Astrocyte of the cerebellum (primary cell): ENCODE measurements at regions not wholly inside any gene's neighbourhood (a gene's known extent, or its start where the extent isn't known, plus 50 kb on each side); places are given as distances from the start of the nearest gene placed in this dataset.
"Not testable (repeated sequence)": the region's sequence is repeated elsewhere in the genome, so short reads cannot be mapped to it uniquely, and the experiment has no call there.

Source experiments
- DNase-seq: peaks from one replicate; pipeline ENCODE4 v3.0.0-alpha.2; 2011; ENCODE audit warnings: low read depth
- H3K4me3 ChIP-seq: 2 replicates; pipeline ENCODE4 v1.5.1; 2011; ENCODE audit warnings: mild to moderate bottlenecking, low read depth, low read length, moderate library complexity
- in situ Hi-C: cut with HindIII; loops from 2 replicates; pipeline ENCODE4 v1.10.0; 2017; ENCODE audit warnings: low sequenced_read_pairs
- TF ChIP-seq, protein P1 (sequence below): IDR thresholded peaks from 2 replicates; pipeline ENCODE4 v1.5.1; 2012; ENCODE audit warnings: low read length, low read depth, moderate library complexity, mild to moderate bottlenecking; ENCODE audit errors: missing control alignments

DNA sequence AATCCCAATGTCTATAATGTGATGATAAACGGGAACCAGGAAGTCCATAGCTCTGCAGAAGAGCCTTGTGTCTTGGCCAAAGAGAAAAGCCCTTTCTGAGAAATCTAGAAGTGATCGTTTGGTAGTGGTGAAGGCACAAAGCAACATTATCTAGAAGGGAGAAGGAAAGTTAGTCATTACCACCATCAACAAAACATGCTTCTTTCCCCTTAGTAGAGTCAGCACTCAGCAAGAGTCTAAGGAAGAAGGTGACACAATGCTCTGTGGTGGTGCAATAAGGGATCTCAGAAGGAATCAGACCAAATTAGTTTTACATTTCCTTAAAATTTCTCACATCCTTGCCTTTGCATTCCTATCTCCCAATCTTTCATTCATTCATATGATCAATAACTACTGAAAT is 134.4 kb upstream of the PRDX6 start:
- in situ Hi-C loops, result no loop called here
- DNase-seq, result no peak
- H3K4me3 ChIP-seq, result no peak overlapping the region
- TF ChIP-seq, protein P1, sequence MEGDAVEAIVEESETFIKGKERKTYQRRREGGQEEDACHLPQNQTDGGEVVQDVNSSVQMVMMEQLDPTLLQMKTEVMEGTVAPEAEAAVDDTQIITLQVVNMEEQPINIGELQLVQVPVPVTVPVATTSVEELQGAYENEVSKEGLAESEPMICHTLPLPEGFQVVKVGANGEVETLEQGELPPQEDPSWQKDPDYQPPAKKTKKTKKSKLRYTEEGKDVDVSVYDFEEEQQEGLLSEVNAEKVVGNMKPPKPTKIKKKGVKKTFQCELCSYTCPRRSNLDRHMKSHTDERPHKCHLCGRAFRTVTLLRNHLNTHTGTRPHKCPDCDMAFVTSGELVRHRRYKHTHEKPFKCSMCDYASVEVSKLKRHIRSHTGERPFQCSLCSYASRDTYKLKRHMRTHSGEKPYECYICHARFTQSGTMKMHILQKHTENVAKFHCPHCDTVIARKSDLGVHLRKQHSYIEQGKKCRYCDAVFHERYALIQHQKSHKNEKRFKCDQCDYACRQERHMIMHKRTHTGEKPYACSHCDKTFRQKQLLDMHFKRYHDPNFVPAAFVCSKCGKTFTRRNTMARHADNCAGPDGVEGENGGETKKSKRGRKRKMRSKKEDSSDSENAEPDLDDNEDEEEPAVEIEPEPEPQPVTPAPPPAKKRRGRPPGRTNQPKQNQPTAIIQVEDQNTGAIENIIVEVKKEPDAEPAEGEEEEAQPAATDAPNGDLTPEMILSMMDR, result no peak

DNA sequence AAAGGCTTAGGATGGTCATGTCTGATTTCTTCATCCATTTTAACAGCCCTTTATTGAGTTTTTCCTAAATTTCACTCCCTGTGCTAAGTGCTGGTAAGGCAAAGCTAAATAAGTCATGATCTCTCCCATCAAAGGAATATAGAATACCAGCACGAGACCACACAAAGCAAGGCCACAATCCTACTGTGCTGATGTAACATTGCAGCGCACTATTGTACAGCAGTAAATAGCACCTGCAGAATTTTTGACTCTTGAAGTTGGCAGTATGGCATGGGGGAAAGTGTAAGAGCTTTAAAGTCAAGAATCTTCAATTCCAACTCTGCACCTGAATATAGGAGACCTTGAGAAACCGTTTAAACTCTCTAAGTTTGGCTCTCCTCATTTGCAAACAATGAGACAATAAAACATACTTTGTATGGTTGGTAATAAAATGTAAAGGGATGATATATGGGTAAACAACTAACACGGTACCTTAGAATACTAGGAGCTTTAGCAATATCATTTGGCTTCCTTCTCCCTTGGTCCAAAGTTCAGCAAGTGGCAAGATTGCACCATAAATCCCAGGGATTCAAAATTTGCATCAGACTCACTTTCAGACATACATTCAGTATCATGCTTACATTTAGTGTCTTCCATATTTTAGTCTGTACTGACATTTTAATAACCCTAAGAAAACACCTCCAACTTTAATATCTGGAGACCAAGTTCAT is 132.9 kb upstream of the PRDX6 start:
- H3K4me3 ChIP-seq, result no peak overlapping the region
- DNase-seq, result no peak
- TF ChIP-seq, protein P1, result no peak

DNA sequence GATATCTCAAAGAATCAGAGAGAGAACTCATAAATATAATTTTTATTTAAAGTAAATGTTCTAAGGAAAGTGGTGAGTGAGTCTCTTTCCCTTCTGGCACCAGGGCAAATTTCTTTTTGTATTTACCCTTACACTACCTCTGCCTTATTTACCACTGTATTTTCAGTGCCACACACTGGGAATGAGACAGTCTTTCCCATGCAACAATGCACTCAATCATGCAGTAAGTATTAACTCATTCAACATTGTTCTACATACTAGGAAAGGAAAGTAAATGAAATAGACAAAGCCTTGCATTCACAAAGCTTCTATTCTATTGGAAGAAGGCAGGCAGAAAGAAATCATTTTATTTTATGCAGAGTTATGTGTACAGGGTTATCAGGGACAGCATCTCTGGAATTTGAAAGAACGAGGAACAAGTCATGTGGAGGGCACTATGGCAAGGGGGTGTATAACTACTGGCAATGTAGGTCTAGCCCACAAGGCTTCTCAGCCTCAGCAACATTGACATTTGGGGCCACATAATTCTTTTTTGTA is 129.8 kb upstream of the PRDX6 start:
- TF ChIP-seq, protein P1, result no peak
- no peak for DNase-seq
- no peak overlapping the region for H3K4me3 ChIP-seq
- in situ Hi-C loops, result no loop called here

More for the DNA sequence above, 132.9 kb upstream of the PRDX6 start:
- in situ Hi-C loops, result no loop called here

DNA sequence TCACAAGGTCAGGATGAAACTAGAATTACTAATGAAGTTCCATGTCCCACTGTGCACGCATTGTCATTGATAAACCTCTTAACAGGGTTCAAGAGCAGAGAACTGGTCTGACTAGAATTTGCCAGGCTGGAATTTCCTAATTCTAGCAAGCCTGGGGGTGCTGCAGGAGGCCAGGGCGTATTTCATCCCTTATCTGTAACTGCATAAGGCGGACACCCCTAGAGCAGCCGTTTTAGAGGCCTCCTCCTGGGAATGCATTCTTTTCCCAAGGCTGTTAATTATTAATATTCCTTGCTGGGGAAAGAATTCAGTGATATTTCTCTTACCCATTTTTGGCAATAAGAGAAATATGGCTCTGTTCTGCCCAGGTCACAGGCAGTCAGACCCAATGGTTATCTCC is 124.5 kb upstream of the PRDX6 start:
- DNase-seq, in situ Hi-C loops, H3K4me3 ChIP-seq: not testable (repeated sequence)

DNA sequence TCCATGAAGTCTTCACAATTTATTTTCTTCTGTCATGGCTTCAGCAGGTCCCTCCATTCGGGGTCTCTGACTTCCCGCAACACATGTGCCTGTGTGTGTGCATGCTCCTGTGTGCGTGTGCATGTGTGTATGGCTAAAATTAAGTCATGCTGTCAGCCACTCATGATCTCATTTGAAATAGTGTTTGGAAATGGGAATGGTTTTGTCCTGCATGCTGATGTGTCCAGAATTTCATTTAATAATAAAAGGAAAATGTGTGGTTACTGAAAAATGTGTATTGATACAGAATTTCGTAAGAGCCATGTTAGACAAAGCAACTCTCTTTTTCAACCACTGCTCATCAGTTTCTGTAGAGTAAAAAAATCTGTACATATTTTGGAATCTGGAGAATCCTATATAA is 123.8 kb upstream of the PRDX6 start:
- no peak for DNase-seq

DNA sequence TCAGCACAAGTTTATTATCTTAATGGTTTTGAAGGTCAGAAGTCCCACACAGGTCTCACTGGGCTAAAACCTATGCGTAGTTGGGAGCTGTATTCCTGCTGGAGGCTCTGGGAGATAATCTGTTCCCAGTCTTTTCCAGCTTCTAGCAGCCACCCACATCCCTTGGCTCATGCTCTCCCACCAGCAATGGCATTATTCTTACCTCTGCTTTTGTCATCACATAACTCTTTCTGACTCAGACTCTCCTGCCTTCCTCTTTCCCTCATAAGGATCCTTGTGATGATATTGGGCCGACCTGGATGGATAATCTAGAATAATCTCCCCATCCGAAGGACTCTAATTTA is 122.2 kb upstream of the PRDX6 start:
- TF ChIP-seq, protein P1, result no peak
- in situ Hi-C loops, result no loop called here
- H3K4me3 ChIP-seq, result no peak overlapping the region
- no peak for DNase-seq

More for the DNA sequence above, 123.8 kb upstream of the PRDX6 start:
- TF ChIP-seq, protein P1, result no peak
- in situ Hi-C loops, result no loop called here
- H3K4me3 ChIP-seq, result no peak overlapping the region

DNA sequence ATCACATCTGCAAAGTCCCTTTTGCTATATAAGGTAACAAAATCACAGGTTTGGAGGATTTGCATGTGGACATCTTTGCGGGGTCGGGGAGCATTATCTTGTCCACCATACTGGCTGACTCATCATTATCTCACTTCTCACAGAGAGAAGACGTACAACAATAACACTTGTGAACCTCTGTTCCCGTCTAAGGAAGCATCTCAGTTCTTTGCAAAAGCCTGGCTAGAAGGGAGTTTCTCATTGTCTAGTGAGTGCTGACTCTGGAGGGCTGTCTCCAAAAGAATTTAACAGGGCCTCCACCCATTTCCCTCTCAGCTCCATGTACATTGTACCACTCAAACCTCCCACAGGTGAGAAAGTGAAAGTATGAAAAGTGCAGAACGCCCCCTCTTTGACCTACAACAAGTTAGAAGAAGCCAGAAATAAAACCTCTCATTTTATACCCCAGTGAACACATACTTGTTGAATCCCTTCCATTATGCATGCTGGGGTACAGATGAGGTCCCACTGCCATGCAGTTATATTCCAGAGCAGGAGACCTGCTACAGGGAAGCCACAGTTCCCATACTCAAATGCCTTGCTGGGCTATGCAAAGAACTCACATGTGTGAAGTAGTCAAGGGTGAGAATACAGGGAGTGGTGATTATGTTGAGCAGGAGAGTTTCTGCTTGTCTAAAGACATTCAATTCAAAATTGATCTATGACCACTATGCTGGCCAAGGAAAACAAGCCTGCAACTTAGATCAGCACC is 121.7 kb upstream of the PRDX6 start:
- in situ Hi-C loops, result no loop called here
- no peak overlapping the region for H3K4me3 ChIP-seq
- no peak for DNase-seq
- TF ChIP-seq, protein P1, result no peak
